AG04449 (cell line): ENCODE measurements at regions not wholly inside any gene's neighbourhood (a gene's known extent, or its start where the extent isn't known, plus 50 kb on each side); places are given as distances from the start of the nearest gene placed in this dataset.

Experiments used
- CTCF ChIA-PET: fragments of 350-600 bp; formaldehyde crosslinking; extraction: SDS; loops from one replicate; lab custom pipeline; 2021; ENCODE audit warnings: antibody characterized with exemption; lab: Yijun Ruan, JAX
- POLR2A ChIA-PET: fragments of 400-600, 350-600 bp; formaldehyde crosslinking; extraction: SDS; loops from one replicate; lab custom pipeline; 2020; ENCODE audit warnings: antibody characterized with exemption, inconsistent platforms; lab: Yijun Ruan, JAX
- DNase-seq: peaks from one replicate; pipeline ENCODE4 v3.0.0-alpha.2; 2010; ENCODE audit warnings: low read depth, low spot score
- H3K4me3 ChIP-seq: 2 replicates; pipeline ENCODE4 v1.5.1; 2011; ENCODE audit warnings: low read depth, mild to moderate bottlenecking, control low read depth, low read length
- CTCF ChIP-seq: IDR thresholded peaks from one replicate; pipeline ENCODE4 v1.5.1; 2011; ENCODE audit warnings: mild to moderate bottlenecking, moderate library complexity, low read length, control low read depth, inconsistent platforms; ENCODE audit not compliant: insufficient read depth; ENCODE audit errors: missing control alignments

GRCh38 chr1:30287976-30288375, 435.4 kb downstream of the MATN1 start:
- no peak for TF ChIP-seq CTCF
- DNase-seq, result no peak
- no peak overlapping the region for H3K4me3 ChIP-seq
- POLR2A ChIA-PET, result no interaction called here
- CTCF ChIA-PET, result interaction anchor here (1.7 kb wide), 1 partner anchor 93 kb away, joined by 3 read pairs; no protein-coding TSS in a partner anchor

GRCh38 chr1:30286988-30287839, 436.2 kb downstream of the MATN1 start:
- DNase-seq, result no peak
- H3K4me3 ChIP-seq, result no peak overlapping the region
- POLR2A ChIA-PET, result no interaction called here
- CTCF ChIA-PET, result no interaction called here
- TF ChIP-seq CTCF, result no peak

GRCh38 chr1:30286241-30286987, 437.0 kb downstream of the MATN1 start:
- H3K4me3 ChIP-seq, result no peak overlapping the region
- no peak for DNase-seq
- CTCF ChIA-PET, result no interaction called here
- no peak for TF ChIP-seq CTCF
- POLR2A ChIA-PET, result no interaction called here

GRCh38 chr1:30285501-30285932, 437.9 kb downstream of the MATN1 start:
- TF ChIP-seq CTCF, result no peak
- ChIA-PET CTCF (no interaction called here), POLR2A (no interaction called here)
- no peak overlapping the region for H3K4me3 ChIP-seq
- DNase-seq, result no peak

GRCh38 chr1:30284728-30285475, 438.5 kb downstream of the MATN1 start:
- DNase-seq, result no peak
- ChIA-PET POLR2A (no interaction called here), CTCF (no interaction called here)
- no peak for TF ChIP-seq CTCF
- H3K4me3 ChIP-seq, result no peak overlapping the region
